Cardiac fibroblast (primary cell): ENCODE measurements at regions not wholly inside any gene's neighbourhood (a gene's known extent, or its start where the extent isn't known, plus 50 kb on each side); places are given as distances from the start of the nearest gene placed in this dataset.

ENCODE experiments used
- DNase-seq, 2 donors: peaks; one replicate each; pipeline versions ENCODE4 v3.0.0 to v3.0.0-alpha.2; 2010; ENCODE audit warnings: low read depth in 2 of 2
- H3K4me3 ChIP-seq, 2 donors: replicated peaks in 1 of 2; 1 replicate in 1 of 2; 2 replicates in 1 of 2; pipeline ENCODE4 v1.5.1; 2011; ENCODE audit warnings: low read depth in 2 of 2, low read length in 2 of 2, mild to moderate bottlenecking in 2 of 2, moderate library complexity in 1 of 2
- CTCF ChIP-seq: IDR thresholded peaks from one replicate; pipeline ENCODE4 v1.5.1; 2011; ENCODE audit warnings: low read depth, mild to moderate bottlenecking, low read length, inconsistent platforms

GRCh38 chr9:79006546-79006945 is 565.2 kb upstream of the TLE4 start:
- TF ChIP-seq CTCF, result no peak
- no peak overlapping the region for H3K4me3 ChIP-seq
- no peak for DNase-seq

- no peak for TF ChIP-seq CTCF
- H3K4me3 ChIP-seq, result no peak overlapping the region
- no peak for DNase-seq
Measured at GRCh38 chr9:79007701-79008483, 563.9 kb upstream of the TLE4 start.

GRCh38 chr9:79008916-79009315 is 562.8 kb upstream of the TLE4 start:
- H3K4me3 ChIP-seq, result no peak overlapping the region
- no peak for TF ChIP-seq CTCF
- DNase-seq, result no peak

- TF ChIP-seq CTCF, result no peak
- no peak for DNase-seq
- no peak overlapping the region for H3K4me3 ChIP-seq
Measured at GRCh38 chr9:79011461-79011860, 560.3 kb upstream of the TLE4 start.

- TF ChIP-seq CTCF, result no peak
- peak; percentile 26 to 72 for DNase-seq
Measured at GRCh38 chr9:79012561-79012960, 559.2 kb upstream of the TLE4 start.

GRCh38 chr9:79013715-79014610 is 557.8 kb upstream of the TLE4 start:
- DNase-seq, result peak in 1 of 2 donors; percentile 41
- no peak overlapping the region for H3K4me3 ChIP-seq
- no peak for TF ChIP-seq CTCF

More at GRCh38 chr9:79012561-79012960, 559.2 kb upstream of the TLE4 start:
- H3K4me3 ChIP-seq, result no peak overlapping the region
